Breast epithelium (tissue), 3 donors: ENCODE measurements at regions not wholly inside any gene's neighbourhood (a gene's known extent, or its start where the extent isn't known, plus 50 kb on each side); places are given as distances from the start of the nearest gene placed in this dataset.

Experiments used
- CTCF ChIP-seq, 3 donors: fragments of 450-650 bp; IDR thresholded peaks; one replicate each; pipeline ENCODE4 v1.5.1; 2016 to 2017; ENCODE audit warnings: antibody characterized with exemption in 3 of 3, mild to moderate bottlenecking in 3 of 3, moderate library complexity in 3 of 3
- POLR2AphosphoS5 ChIP-seq, 3 donors: sonication (generic); formaldehyde crosslinking; IDR thresholded peaks; one replicate each; pipeline ENCODE4 v1.6.1; 2017; ENCODE audit warnings: antibody characterized with exemption in 3 of 3

- no peak for TF ChIP-seq POLR2AphosphoS5 (IDR thresholded peaks at IDR 0.05)
- no peak for TF ChIP-seq CTCF (IDR thresholded peaks at IDR 0.05)
Measured at GRCh38 chr5:67371924-67372323, 175.3 kb upstream of the CD180 start.
